HL-60 (cell line): ENCODE measurements at regions not wholly inside any gene's neighbourhood (a gene's known extent, or its start where the extent isn't known, plus 50 kb on each side); places are given as distances from the start of the nearest gene placed in this dataset.

Experiments
- DNase-seq, 2 experiments: peaks; one replicate each; pipeline ENCODE4 v3.0.0-alpha.2; 2010 to 2020; ENCODE audit warnings: low read depth in 1 of 2, low spot score in 1 of 2
- H3K27ac ChIP-seq: fragments of 250-450 bp; sonication (Bioruptor Pico); replicated peaks from 2 replicates; pipeline ENCODE4 v1.5.1; 2020; ENCODE audit warnings: mild to moderate bottlenecking, moderate library complexity
- H3K27me3 ChIP-seq: fragments of 250-450 bp; sonication (Bioruptor Pico); 2 replicates; pipeline ENCODE4 v1.5.1; 2021; ENCODE audit warnings: mild to moderate bottlenecking, moderate library complexity; ENCODE audit not compliant: insufficient read depth, poor library complexity, severe bottlenecking
- H3K4me3 ChIP-seq: replicated peaks from 2 replicates; pipeline ENCODE4 v1.5.1; 2011; ENCODE audit warnings: mild to moderate bottlenecking, control low read depth, low read length; ENCODE audit not compliant: insufficient read depth
- CTCF ChIP-seq: IDR thresholded peaks from one replicate; pipeline ENCODE4 v1.5.1; 2011; ENCODE audit warnings: low read length, control low read depth, inconsistent platforms; ENCODE audit not compliant: insufficient read depth
- GABPA ChIP-seq: IDR thresholded peaks from 2 replicates; pipeline ENCODE4 v1.6.1; 2012; ENCODE audit warnings: low read depth
- POLR2AphosphoS5 ChIP-seq: IDR thresholded peaks from 2 replicates; pipeline ENCODE4 v1.6.1; 2012; ENCODE audit warnings: low read depth
- REST ChIP-seq: IDR thresholded peaks from 2 replicates; pipeline ENCODE4 v1.6.1; 2012; ENCODE audit warnings: low read depth; ENCODE audit not compliant: insufficient replicate concordance
- SPI1 ChIP-seq: IDR thresholded peaks from 2 replicates; pipeline ENCODE4 v1.6.1; 2012; ENCODE audit warnings: low read depth, mild to moderate bottlenecking, borderline replicate concordance

- no peak overlapping the region for H3K27ac ChIP-seq
- DNase-seq, result no peak
- TF ChIP-seq SPI1 (no peak), POLR2AphosphoS5 (no peak), REST (no peak), GABPA (no peak), CTCF (no peak)
- H3K27me3 ChIP-seq, result no peaks in the 10 kb centered on the region
- H3K4me3 ChIP-seq, result no peak overlapping the region
These were observed 73.2 kb downstream of the NCR2 start for GRCh38 chr6:41408576-41408975.

- TF ChIP-seq POLR2AphosphoS5, result no peak
- no peak for TF ChIP-seq GABPA
- no peak for TF ChIP-seq REST
- no peak for TF ChIP-seq SPI1
- no peak for TF ChIP-seq CTCF
- H3K4me3 ChIP-seq, result no peak overlapping the region
- no peak for DNase-seq
- H3K27me3 ChIP-seq, result no peaks in the 10 kb centered on the region
- no peak overlapping the region for H3K27ac ChIP-seq
These were observed 73.6 kb downstream of the NCR2 start for GRCh38 chr6:41408982-41409381.

GRCh38 chr6:41409489-41409888, 74.1 kb downstream of the NCR2 start:
- TF ChIP-seq GABPA (no peak), CTCF (no peak), SPI1 (no peak), REST (no peak), POLR2AphosphoS5 (no peak)
- Histone ChIP-seq H3K4me3 (no peak overlapping the region), H3K27me3 (no peaks in the 10 kb centered on the region), H3K27ac (no peak overlapping the region)
- no peak for DNase-seq
